Cardiac fibroblast (primary cell): ENCODE measurements at regions not wholly inside any gene's neighbourhood (a gene's known extent, or its start where the extent isn't known, plus 50 kb on each side); places are given as distances from the start of the nearest gene placed in this dataset.

Experiments used
- DNase-seq, 2 donors: peaks; one replicate each; pipeline versions ENCODE4 v3.0.0 to v3.0.0-alpha.2; 2010; ENCODE audit warnings: low read depth in 2 of 2
- H3K4me3 ChIP-seq, 2 donors: replicated peaks in 1 of 2; 1 replicate in 1 of 2; 2 replicates in 1 of 2; pipeline ENCODE4 v1.5.1; 2011; ENCODE audit warnings: low read depth in 2 of 2, low read length in 2 of 2, mild to moderate bottlenecking in 2 of 2, moderate library complexity in 1 of 2
- TF ChIP-seq, protein P1 (sequence below): IDR thresholded peaks from one replicate; pipeline ENCODE4 v1.5.1; 2011; ENCODE audit warnings: low read depth, mild to moderate bottlenecking, low read length, inconsistent platforms

DNA sequence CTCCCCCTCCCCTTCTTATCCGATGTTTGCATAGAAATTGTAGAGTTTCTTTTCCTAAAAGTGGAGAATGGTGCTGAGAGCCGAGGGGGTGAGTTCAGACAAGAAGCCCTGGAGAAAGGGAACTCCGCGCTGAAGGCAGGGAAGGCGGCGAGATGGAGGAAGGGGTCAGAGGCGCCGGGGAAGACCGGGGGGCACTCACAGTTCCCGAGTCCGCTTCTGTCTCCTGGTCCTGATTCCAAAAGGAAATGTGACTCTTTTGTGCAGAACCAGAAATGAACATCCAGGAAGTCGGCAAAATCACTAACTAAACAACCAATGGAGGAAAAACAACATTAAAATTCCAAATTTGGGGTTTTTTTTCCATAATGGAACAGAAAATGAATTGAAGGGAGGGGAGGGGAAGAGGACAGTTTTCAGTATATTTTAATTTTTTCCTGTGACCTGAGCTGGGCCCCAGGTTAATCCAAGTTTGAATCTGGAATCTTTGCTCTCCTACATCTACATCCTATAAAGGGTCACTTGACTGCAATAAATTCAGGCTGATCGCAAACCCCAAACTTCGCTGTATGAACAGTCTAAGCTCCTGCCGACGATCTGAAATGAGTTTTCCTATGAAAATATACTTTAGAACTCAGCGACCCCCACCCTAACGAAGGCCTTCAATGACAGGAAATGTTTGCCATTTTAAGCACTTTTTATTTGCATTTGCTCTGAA lies 252.3 kb downstream of the C16orf95 start:
- TF ChIP-seq, protein P1, sequence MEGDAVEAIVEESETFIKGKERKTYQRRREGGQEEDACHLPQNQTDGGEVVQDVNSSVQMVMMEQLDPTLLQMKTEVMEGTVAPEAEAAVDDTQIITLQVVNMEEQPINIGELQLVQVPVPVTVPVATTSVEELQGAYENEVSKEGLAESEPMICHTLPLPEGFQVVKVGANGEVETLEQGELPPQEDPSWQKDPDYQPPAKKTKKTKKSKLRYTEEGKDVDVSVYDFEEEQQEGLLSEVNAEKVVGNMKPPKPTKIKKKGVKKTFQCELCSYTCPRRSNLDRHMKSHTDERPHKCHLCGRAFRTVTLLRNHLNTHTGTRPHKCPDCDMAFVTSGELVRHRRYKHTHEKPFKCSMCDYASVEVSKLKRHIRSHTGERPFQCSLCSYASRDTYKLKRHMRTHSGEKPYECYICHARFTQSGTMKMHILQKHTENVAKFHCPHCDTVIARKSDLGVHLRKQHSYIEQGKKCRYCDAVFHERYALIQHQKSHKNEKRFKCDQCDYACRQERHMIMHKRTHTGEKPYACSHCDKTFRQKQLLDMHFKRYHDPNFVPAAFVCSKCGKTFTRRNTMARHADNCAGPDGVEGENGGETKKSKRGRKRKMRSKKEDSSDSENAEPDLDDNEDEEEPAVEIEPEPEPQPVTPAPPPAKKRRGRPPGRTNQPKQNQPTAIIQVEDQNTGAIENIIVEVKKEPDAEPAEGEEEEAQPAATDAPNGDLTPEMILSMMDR: no peak
- H3K4me3 ChIP-seq: no peak overlapping the region
- DNase-seq: no peak

DNA sequence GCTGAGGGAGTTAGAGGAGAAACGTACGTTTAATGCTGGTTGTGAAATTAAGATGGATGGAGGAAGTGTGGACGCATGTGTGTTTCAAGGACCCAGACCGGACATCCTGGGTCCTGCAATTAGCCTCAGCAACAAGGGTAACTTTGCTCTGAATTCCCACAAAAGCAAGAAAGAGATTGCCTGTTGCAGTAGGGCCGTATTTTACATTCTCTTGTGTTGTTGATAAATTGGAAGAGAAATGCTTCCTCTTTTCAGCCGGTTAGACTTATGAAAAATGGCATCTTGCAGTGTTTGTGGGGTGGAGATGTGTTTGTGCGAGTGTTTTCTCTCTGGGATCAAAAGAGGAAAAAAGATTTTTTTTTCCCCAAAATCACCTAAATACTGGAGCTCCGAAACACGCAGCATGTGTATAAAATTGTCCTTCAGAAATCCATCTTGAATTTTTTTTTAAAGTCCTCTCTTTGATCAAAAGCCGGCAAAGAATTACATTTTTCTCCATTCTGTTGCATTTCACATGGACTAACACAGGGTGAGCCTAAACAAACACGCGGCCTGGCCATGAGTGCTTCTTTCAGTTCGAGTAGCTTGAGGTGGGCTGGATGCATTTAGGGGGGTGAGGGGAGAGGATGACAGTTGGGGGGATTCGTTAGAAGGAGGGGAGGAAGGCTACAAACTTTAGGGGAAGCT lies 251.6 kb downstream of the C16orf95 start:
- no peak for DNase-seq
- no peak overlapping the region for H3K4me3 ChIP-seq
- TF ChIP-seq, protein P1: no peak

DNA sequence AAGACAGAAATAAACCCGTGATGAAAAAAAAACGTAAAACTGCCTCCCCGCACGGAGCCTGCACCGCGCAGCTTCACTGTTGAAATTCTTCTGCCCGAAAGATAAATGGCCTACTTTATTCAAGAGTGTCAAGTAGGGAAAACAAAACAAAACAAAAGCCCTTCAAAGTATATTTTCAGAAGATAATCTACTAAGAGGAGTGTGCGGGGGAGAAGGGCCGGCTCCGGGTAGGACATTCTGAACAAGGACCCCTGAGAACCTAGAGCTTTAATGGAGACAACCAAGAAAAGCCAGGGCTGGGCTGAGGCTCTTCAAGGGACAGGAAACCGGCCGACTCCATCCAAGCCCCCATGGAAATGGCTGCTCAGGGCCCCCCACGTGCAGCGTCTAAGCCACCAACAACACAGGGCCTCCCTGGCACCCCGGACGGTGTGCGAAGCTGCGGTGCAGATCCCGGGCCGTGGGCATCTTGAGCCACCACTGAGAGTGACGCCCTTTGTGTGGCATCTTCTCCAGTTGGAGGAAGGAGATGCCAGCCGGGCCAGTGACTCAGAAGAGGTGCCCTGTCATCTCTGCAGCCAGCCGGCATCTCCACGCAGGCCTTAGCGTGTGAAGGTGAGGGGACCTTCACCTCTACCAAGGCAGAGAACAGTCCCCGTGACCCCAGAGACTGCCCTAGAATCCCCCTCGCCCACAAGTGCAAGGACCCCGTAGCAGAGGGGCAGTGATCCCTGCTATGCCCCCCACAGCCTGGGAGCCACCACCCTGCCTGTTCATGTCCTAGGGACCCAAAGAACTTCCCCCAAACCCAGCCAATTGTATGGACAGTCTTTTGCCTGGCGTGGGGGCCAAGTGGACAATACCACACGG lies 250.8 kb downstream of the C16orf95 start:
- no peak for DNase-seq
- TF ChIP-seq, protein P1: no peak
- no peak overlapping the region for H3K4me3 ChIP-seq

- no peak overlapping the region for H3K4me3 ChIP-seq
- no peak for DNase-seq
- TF ChIP-seq, protein P1: no peak
These were observed 250.1 kb downstream of the C16orf95 start for GRCh38 chr16:87067003-87067556.

GRCh38 chr16:87067836-87068761 lies 249.1 kb downstream of the C16orf95 start:
- TF ChIP-seq, protein P1: no peak
- DNase-seq: no peak
- no peak overlapping the region for H3K4me3 ChIP-seq

GRCh38 chr16:87068762-87069150 lies 248.4 kb downstream of the C16orf95 start:
- TF ChIP-seq, protein P1: no peak
- no peak overlapping the region for H3K4me3 ChIP-seq
- DNase-seq: no peak
